ENCODE measurements at regions not wholly inside any gene's neighbourhood (a gene's known extent, or its start where the extent isn't known, plus 50 kb on each side); places are given as distances from the start of the nearest gene placed in this dataset.

DNA sequence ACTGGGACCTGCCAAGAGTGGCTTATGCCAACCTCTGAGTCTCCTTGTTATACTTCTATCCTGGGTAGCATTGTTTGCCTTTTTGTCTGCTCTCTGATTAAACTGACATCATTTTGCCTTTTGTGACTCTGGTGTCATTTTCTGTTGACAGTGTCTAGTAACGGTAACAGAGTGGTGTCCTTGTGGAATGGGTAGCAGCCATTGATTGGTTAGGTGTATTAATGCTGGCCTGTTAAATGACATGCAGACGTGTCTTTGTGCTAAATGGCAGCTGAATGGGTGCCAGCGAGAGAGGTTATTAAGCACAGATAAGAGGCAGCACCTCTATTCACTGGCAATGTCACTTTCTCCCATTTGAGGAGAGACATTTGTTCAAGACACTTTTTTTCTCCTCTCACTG lies 1289.4 kb downstream of the PCDH9 start:
- H3K4me1 ChIP-seq (ENCODE audit: insufficient read depth, low read length, poor library complexity, severe bottlenecking) = no peaks in the 10 kb centered on the region
- no peaks in the 10 kb centered on the region for H4K20me1 ChIP-seq (ENCODE audit: insufficient read depth, low read length, poor library complexity, severe bottlenecking)
- H3K27me3 ChIP-seq (ENCODE audit: insufficient read depth, low read length, poor library complexity, severe bottlenecking) = no peaks in the 10 kb centered on the region
- no peaks in the 10 kb centered on the region for H3K9me2 ChIP-seq (replicated peaks; ENCODE audit: low read depth, low read length)
- no peaks in the 10 kb centered on the region for H3K36me3 ChIP-seq (ENCODE audit: insufficient read depth, low read length)
- no peak overlapping the region for H3K4me2 ChIP-seq (ENCODE audit: low read depth, low read length, poor library complexity, severe bottlenecking)
- H3K9ac ChIP-seq (ENCODE audit: low read depth, low read length, poor library complexity, severe bottlenecking) = no peak overlapping the region
- H3F3A ChIP-seq (ENCODE audit: low read depth) = no peaks in the 10 kb centered on the region
- H3K79me2 ChIP-seq (ENCODE audit: insufficient read depth, low read length) = no peaks in the 10 kb centered on the region
- H3K4me3 ChIP-seq (ENCODE audit: low read length, poor library complexity, severe bottlenecking) = no peak overlapping the region
- no peak overlapping the region for H2AFZ ChIP-seq (ENCODE audit: low read length)
- TF ChIP-seq, protein P1, sequence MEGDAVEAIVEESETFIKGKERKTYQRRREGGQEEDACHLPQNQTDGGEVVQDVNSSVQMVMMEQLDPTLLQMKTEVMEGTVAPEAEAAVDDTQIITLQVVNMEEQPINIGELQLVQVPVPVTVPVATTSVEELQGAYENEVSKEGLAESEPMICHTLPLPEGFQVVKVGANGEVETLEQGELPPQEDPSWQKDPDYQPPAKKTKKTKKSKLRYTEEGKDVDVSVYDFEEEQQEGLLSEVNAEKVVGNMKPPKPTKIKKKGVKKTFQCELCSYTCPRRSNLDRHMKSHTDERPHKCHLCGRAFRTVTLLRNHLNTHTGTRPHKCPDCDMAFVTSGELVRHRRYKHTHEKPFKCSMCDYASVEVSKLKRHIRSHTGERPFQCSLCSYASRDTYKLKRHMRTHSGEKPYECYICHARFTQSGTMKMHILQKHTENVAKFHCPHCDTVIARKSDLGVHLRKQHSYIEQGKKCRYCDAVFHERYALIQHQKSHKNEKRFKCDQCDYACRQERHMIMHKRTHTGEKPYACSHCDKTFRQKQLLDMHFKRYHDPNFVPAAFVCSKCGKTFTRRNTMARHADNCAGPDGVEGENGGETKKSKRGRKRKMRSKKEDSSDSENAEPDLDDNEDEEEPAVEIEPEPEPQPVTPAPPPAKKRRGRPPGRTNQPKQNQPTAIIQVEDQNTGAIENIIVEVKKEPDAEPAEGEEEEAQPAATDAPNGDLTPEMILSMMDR (conservative IDR thresholded peaks at IDR 0.05; ENCODE audit: low read length) = no peak
- H3K9me3 ChIP-seq (ENCODE audit: insufficient read depth, low read depth, low read length) = no peaks in the 10 kb centered on the region

DNA sequence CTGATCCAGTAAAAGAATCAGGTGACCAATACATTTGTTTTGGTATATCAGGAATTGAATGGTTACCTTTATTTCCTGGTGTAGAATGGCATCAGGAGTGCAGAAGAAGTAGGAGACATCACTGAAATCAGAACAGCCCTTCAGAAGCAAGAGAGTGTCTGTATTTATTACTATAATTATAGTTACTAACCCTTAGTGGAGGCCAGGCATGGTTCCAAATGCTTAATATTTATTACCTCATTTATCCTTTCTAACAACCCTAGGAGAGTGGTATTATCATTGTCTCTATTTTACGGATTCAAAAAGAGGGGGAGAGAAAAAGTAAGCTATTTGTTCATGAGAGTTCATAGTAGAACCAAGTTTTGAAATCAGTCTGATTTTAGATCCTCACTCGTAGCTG lies 1292.9 kb downstream of the PCDH9 start:
- no peaks in the 10 kb centered on the region for H3K9me2 ChIP-seq (replicated peaks; ENCODE audit: low read depth, low read length)
- no peak overlapping the region for H2AFZ ChIP-seq (ENCODE audit: low read length)
- no peaks in the 10 kb centered on the region for H4K20me1 ChIP-seq (ENCODE audit: insufficient read depth, low read length, poor library complexity, severe bottlenecking)
- H3F3A ChIP-seq (ENCODE audit: low read depth) = no peaks in the 10 kb centered on the region
- H3K79me2 ChIP-seq (ENCODE audit: insufficient read depth, low read length) = no peaks in the 10 kb centered on the region
- H3K4me2 ChIP-seq (ENCODE audit: low read depth, low read length, poor library complexity, severe bottlenecking) = no peak overlapping the region
- TF ChIP-seq, protein P1 (conservative IDR thresholded peaks at IDR 0.05; ENCODE audit: low read length) = no peak
- TF ChIP-seq EZH2phosphoT487 (IDR thresholded peaks at IDR 0.05; ENCODE audit: borderline replicate concordance) = no peak
- no peak overlapping the region for H3K9ac ChIP-seq (ENCODE audit: low read depth, low read length, poor library complexity, severe bottlenecking)
- H3K27me3 ChIP-seq (ENCODE audit: insufficient read depth, low read length, poor library complexity, severe bottlenecking) = no peaks in the 10 kb centered on the region
- H3K4me1 ChIP-seq (ENCODE audit: insufficient read depth, low read length, poor library complexity, severe bottlenecking) = no peaks in the 10 kb centered on the region
- H3K36me3 ChIP-seq (ENCODE audit: insufficient read depth, low read length) = no peaks in the 10 kb centered on the region
- no peak overlapping the region for H3K4me3 ChIP-seq (ENCODE audit: low read length, poor library complexity, severe bottlenecking)
- no peaks in the 10 kb centered on the region for H3K9me3 ChIP-seq (ENCODE audit: insufficient read depth, low read depth, low read length)

DNA sequence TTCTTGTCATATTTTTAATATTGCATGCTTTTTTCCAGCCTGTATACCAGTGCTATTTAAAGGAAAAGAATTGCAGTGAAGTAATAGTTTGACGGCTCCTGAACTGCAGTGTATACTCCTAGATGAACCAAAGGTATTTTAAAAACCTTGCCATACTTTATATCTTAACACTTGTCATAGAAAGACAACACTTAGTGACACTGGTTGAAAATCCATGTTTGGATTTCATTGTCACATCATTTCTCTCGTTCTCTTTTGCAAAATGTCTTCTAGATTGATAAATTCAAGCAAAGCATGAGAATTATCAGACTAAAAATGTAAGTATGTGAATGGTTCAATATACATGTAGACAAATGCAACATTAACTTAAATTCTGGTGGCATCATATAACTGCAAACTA lies 1293.9 kb downstream of the PCDH9 start:
- H2AFZ ChIP-seq (ENCODE audit: low read length) = no peak overlapping the region
- H3K4me1 ChIP-seq (ENCODE audit: insufficient read depth, low read length, poor library complexity, severe bottlenecking) = no peaks in the 10 kb centered on the region
- no peak for TF ChIP-seq EZH2phosphoT487 (IDR thresholded peaks at IDR 0.05; ENCODE audit: borderline replicate concordance)
- TF ChIP-seq, protein P1 (conservative IDR thresholded peaks at IDR 0.05; ENCODE audit: low read length) = no peak

More for the DNA sequence above, 1293.9 kb downstream of the PCDH9 start:
- no peaks in the 10 kb centered on the region for H3K79me2 ChIP-seq (ENCODE audit: insufficient read depth, low read length)
- H3K9ac ChIP-seq (ENCODE audit: low read depth, low read length, poor library complexity, severe bottlenecking) = no peak overlapping the region
- no peak overlapping the region for H3K4me3 ChIP-seq (ENCODE audit: low read length, poor library complexity, severe bottlenecking)
- H3F3A ChIP-seq (ENCODE audit: low read depth) = no peaks in the 10 kb centered on the region
- H4K20me1 ChIP-seq (ENCODE audit: insufficient read depth, low read length, poor library complexity, severe bottlenecking) = no peaks in the 10 kb centered on the region
- no peaks in the 10 kb centered on the region for H3K36me3 ChIP-seq (ENCODE audit: insufficient read depth, low read length)
- no peak overlapping the region for H3K4me2 ChIP-seq (ENCODE audit: low read depth, low read length, poor library complexity, severe bottlenecking)
- no peaks in the 10 kb centered on the region for H3K9me3 ChIP-seq (ENCODE audit: insufficient read depth, low read depth, low read length)
- no peaks in the 10 kb centered on the region for H3K27me3 ChIP-seq (ENCODE audit: insufficient read depth, low read length, poor library complexity, severe bottlenecking)
- no peaks in the 10 kb centered on the region for H3K9me2 ChIP-seq (replicated peaks; ENCODE audit: low read depth, low read length)

Measured in Loucy (cell line).